OCI-LY7 (cell line): ENCODE measurements at regions not wholly inside any gene's neighbourhood (a gene's known extent, or its start where the extent isn't known, plus 50 kb on each side); places are given as distances from the start of the nearest gene placed in this dataset.

ENCODE experiments used
- BruUV-seq: library from RNA; stranded (reverse); fragments of 400-500 nt; replicated peaks from 2 replicates; lab custom pipeline; 2021; lab: Mats Ljungman, UMichigan
- CTCF ChIA-PET: fragments of 300-600 bp; sonication (Branson Sonifier 250); formaldehyde crosslinking; loops from one replicate; lab custom pipeline; 2022; ENCODE audit warnings: antibody characterized with exemption; ENCODE audit not compliant: unreplicated experiment; lab: Charles Lee
- POLR2A ChIA-PET: fragments of 300-600 bp; sonication (Branson Sonifier 250); formaldehyde crosslinking; loops from one replicate; lab custom pipeline; 2022; ENCODE audit warnings: antibody characterized with exemption; lab: Charles Lee
- DNase-seq: peaks from one replicate; pipeline ENCODE4 v3.0.0-alpha.2; 2015; ENCODE audit warnings: low spot score
- H2AFZ ChIP-seq: fragments of 200-600 bp; sonication (generic), shearing (Covaris generic); 2 replicates; pipeline ENCODE4 v1.6.1; 2014; ENCODE audit warnings: mild to moderate bottlenecking, antibody characterized with exemption, low read length, moderate library complexity
- H3K27ac ChIP-seq: fragments of 200-600 bp; sonication (generic); 2 replicates; pipeline ENCODE4 v1.5.1; 2014; ENCODE audit warnings: mixed run types, low read depth, mild to moderate bottlenecking, moderate library complexity, low read length, inconsistent platforms; ENCODE audit not compliant: poor library complexity, severe bottlenecking
- H3K36me3 ChIP-seq: fragments of 200-600 bp; sonication (generic); 2 replicates; pipeline ENCODE4 v1.6.1; 2014; ENCODE audit warnings: mild to moderate bottlenecking, antibody characterized with exemption, low read length, moderate library complexity, mixed read lengths; ENCODE audit not compliant: insufficient read depth
- H3K4me1 ChIP-seq: fragments of 200-600 bp; sonication (generic); 2 replicates; pipeline ENCODE4 v1.5.1; 2014; ENCODE audit warnings: mild to moderate bottlenecking, low read length; ENCODE audit not compliant: insufficient read depth, poor library complexity, severe bottlenecking
- H3K4me2 ChIP-seq: fragments of 200-600 bp; sonication (generic); 2 replicates; pipeline ENCODE4 v1.6.1; 2014; ENCODE audit warnings: mild to moderate bottlenecking, low read length
- H3K4me3 ChIP-seq: fragments of 200-600 bp; sonication (generic); 2 replicates; pipeline ENCODE4 v1.5.1; 2014; ENCODE audit warnings: mild to moderate bottlenecking, low read depth, low read length; ENCODE audit not compliant: poor library complexity, severe bottlenecking
- H3K79me2 ChIP-seq: fragments of 200-600 bp; sonication (generic); 2 replicates; pipeline ENCODE4 v1.6.1; 2016; ENCODE audit warnings: low read depth, mild to moderate bottlenecking, low read length, moderate library complexity, mixed read lengths; ENCODE audit not compliant: insufficient read depth
- H3K9me2 ChIP-seq: fragments of 200-600 bp; sonication (generic); 2 replicates; pipeline ENCODE4 v1.6.1; 2016; ENCODE audit warnings: mild to moderate bottlenecking, low read length, mixed read lengths; ENCODE audit not compliant: insufficient read depth
- H3K9me3 ChIP-seq: fragments of 200-600 bp; sonication (generic); 2 replicates; pipeline ENCODE4 v1.6.1; 2014; ENCODE audit warnings: mild to moderate bottlenecking, mixed run types, low read length, mixed read lengths
- H4K20me1 ChIP-seq: fragments of 200-600 bp; sonication (generic); 2 replicates; pipeline ENCODE4 v1.6.1; 2014; ENCODE audit warnings: mild to moderate bottlenecking, antibody characterized with exemption, low read length, moderate library complexity, mixed read lengths; ENCODE audit not compliant: insufficient read depth
- CTCF ChIP-seq: fragments of 200-600 bp; sonication (generic); conservative IDR thresholded peaks from 2 replicates; pipeline ENCODE4 v1.5.1; 2014; ENCODE audit warnings: mild to moderate bottlenecking, antibody characterized with exemption, low read length, moderate library complexity, mixed read lengths
- EZH2phosphoT487 ChIP-seq: fragments of 200-600 bp; sonication (generic); IDR thresholded peaks from 2 replicates; pipeline ENCODE4 v1.6.1; 2018; ENCODE audit warnings: low read depth, borderline replicate concordance, mild to moderate bottlenecking, mixed run types, antibody characterized with exemption, low read length, moderate library complexity, mixed read lengths
- intact Hi-C: fragments of 100-400 bp; cut with micrococcal nuclease; formaldehyde crosslinking; loops from one replicate; pipeline ENCODE4 v1.10.0; 2022; ENCODE audit not compliant: unreplicated experiment

- intact Hi-C loops, result no loop called here
- no peak overlapping the region for H3K27ac ChIP-seq
- CTCF ChIA-PET, result no interaction called here
- no peak overlapping the region for H2AFZ ChIP-seq
- TF ChIP-seq CTCF (no peak), EZH2phosphoT487 (no peak)
- no peak for DNase-seq
- H3K9me3 ChIP-seq, result no peaks in the 10 kb centered on the region
- H3K79me2 ChIP-seq, result no peaks in the 10 kb centered on the region
- POLR2A ChIA-PET, result no interaction called here
- no TSS peak for BruUV-seq
- H4K20me1 ChIP-seq, result no peaks in the 10 kb centered on the region
- no peak overlapping the region for H3K4me2 ChIP-seq
- H3K9me2 ChIP-seq, result no peaks in the 10 kb centered on the region
- no peaks in the 10 kb centered on the region for H3K36me3 ChIP-seq
- no peaks in the 10 kb centered on the region for H3K4me1 ChIP-seq
- H3K4me3 ChIP-seq, result no peak overlapping the region
Measured at GRCh38 chr2:22812065-22812680, 572.8 kb upstream of the KLHL29 start.

- Histone ChIP-seq H3K36me3 (no peaks in the 10 kb centered on the region), H3K27ac (no peak overlapping the region), H3K4me3 (no peak overlapping the region), H3K9me2 (no peaks in the 10 kb centered on the region), H3K79me2 (no peaks in the 10 kb centered on the region), H3K9me3 (no peaks in the 10 kb centered on the region), H4K20me1 (no peaks in the 10 kb centered on the region), H3K4me1 (no peaks in the 10 kb centered on the region), H2AFZ (no peak overlapping the region), H3K4me2 (no peak overlapping the region)
- CTCF ChIA-PET, result no interaction called here
- POLR2A ChIA-PET, result no interaction called here
- TF ChIP-seq EZH2phosphoT487, result no peak
- no peak for TF ChIP-seq CTCF
- no TSS peak for BruUV-seq
- intact Hi-C loops, result no loop called here
- no peak for DNase-seq
Measured at GRCh38 chr2:22817197-22817596, 567.8 kb upstream of the KLHL29 start.

GRCh38 chr2:22821458-22821857 is 563.5 kb upstream of the KLHL29 start:
- Histone ChIP-seq H4K20me1 (no peaks in the 10 kb centered on the region), H3K79me2 (no peaks in the 10 kb centered on the region), H3K9me2 (no peaks in the 10 kb centered on the region), H3K36me3 (no peaks in the 10 kb centered on the region), H3K4me1 (no peaks in the 10 kb centered on the region), H3K4me2 (no peak overlapping the region), H3K27ac (no peak overlapping the region), H3K4me3 (no peak overlapping the region), H3K9me3 (no peaks in the 10 kb centered on the region), H2AFZ (no peak overlapping the region)
- intact Hi-C loops, result no loop called here
- CTCF ChIA-PET, result no interaction called here
- DNase-seq, result no peak
- BruUV-seq, result no TSS peak
- POLR2A ChIA-PET, result interaction anchor here (0.5 kb wide), 1 partner anchor 31 kb away, joined by 7 read pairs; no protein-coding TSS in a partner anchor
- TF ChIP-seq EZH2phosphoT487, result no peak
- no peak for TF ChIP-seq CTCF
